Tibial artery (tissue), 4 donors: ENCODE measurements at regions not wholly inside any gene's neighbourhood (a gene's known extent, or its start where the extent isn't known, plus 50 kb on each side); places are given as distances from the start of the nearest gene placed in this dataset.
A peak's percentile ranks its signal among the peaks of the same experiment; 100 is the strongest.

Source experiments
- DNase-seq, 2 donors: peaks; one replicate each; pipeline ENCODE4 v3.0.0-alpha.2; 2019
- H3K27ac ChIP-seq, 2 donors: fragments of 200-600 bp; sonication (generic) in 1 of 2; 1 replicate in 1 of 2; 2 replicates in 1 of 2; pipeline ENCODE4 v1.5.1; 2018 to 2019; ENCODE audit warnings: mild to moderate bottlenecking in 1 of 2
- H3K27me3 ChIP-seq, 2 donors: fragments of 200-600 bp; sonication (generic) in 1 of 2; one replicate each; pipeline versions ENCODE4 v1.5.1 to v1.6.0; 2016 to 2019
- H3K36me3 ChIP-seq, 3 donors: fragments of 200-600 bp; sonication (generic) in 2 of 3; one replicate each; pipeline ENCODE4 v1.5.1; 2016 to 2019; ENCODE audit warnings: mild to moderate bottlenecking in 2 of 3
- H3K4me1 ChIP-seq, 4 donors: fragments of 200-600 bp; sonication (generic) in 2 of 4; 1 replicate in 3 of 4; 2 replicates in 1 of 4; pipeline ENCODE4 v1.5.1; 2016 to 2019
- H3K4me3 ChIP-seq, 2 donors: fragments of 200-600 bp; sonication (generic) in 1 of 2; 1 replicate in 1 of 2; 2 replicates in 1 of 2; pipeline ENCODE4 v1.5.1; 2018 to 2019; ENCODE audit warnings: mild to moderate bottlenecking in 2 of 2
- H3K9me3 ChIP-seq, 3 donors: fragments of 200-600 bp; sonication (generic) in 1 of 3; one replicate each; pipeline ENCODE4 v1.5.1; 2016 to 2019
- CTCF ChIP-seq, 2 experiments: fragments of 200-600 bp in 1 of 2; fragments of 450-650 bp in 1 of 2; IDR thresholded peaks; one replicate each; pipeline ENCODE4 v1.5.1; 2017 to 2019; ENCODE audit warnings: antibody characterized with exemption in 2 of 2, mild to moderate bottlenecking in 1 of 2, moderate library complexity in 1 of 2
- intact Hi-C: fragments of 100-400 bp; cut with DNase I; formaldehyde crosslinking; loops from one replicate; pipeline ENCODE4 v1.15.0; 2023; ENCODE audit warnings: low total_unique reads

GRCh38 chr7:1348823-1349335 lies 110.4 kb downstream of the MICALL2 start:
- Histone ChIP-seq H3K4me1 (no peaks in the 10 kb centered on the region), H3K27me3 (peaks cover 0 to 77% of the 10 kb centered on the region in 2 donors), H3K36me3 (no peaks in the 10 kb centered on the region), H3K4me3 (no peak overlapping the region), H3K9me3 (no peaks in the 10 kb centered on the region), H3K27ac (no peak overlapping the region)
- TF ChIP-seq CTCF (IDR thresholded peaks at IDR 0.05): no peak
- intact Hi-C loops: no loop called here
- no peak for DNase-seq

- intact Hi-C loops: no loop called here
- Histone ChIP-seq H3K4me1 (no peaks in the 10 kb centered on the region), H3K27me3 (peaks cover 0 to 82% of the 10 kb centered on the region in 2 donors), H3K36me3 (no peaks in the 10 kb centered on the region), H3K9me3 (no peaks in the 10 kb centered on the region), H3K27ac (no peak overlapping the region), H3K4me3 (no peak overlapping the region)
- DNase-seq: no peak
- TF ChIP-seq CTCF (IDR thresholded peaks at IDR 0.05): no peak
Measured at GRCh38 chr7:1349351-1349761, 109.9 kb downstream of the MICALL2 start.

- H3K36me3 ChIP-seq: no peaks in the 10 kb centered on the region
- no peaks in the 10 kb centered on the region for H3K9me3 ChIP-seq
- H3K4me1 ChIP-seq: no peaks in the 10 kb centered on the region
- no peak for DNase-seq
- no peak overlapping the region for H3K27ac ChIP-seq
- H3K27me3 ChIP-seq: peaks cover 0 to 86% of the 10 kb centered on the region in 2 donors
- no peak overlapping the region for H3K4me3 ChIP-seq
- no peak for TF ChIP-seq CTCF (IDR thresholded peaks at IDR 0.05)
- intact Hi-C loops: no loop called here
Measured at GRCh38 chr7:1351881-1352625, 107.2 kb downstream of the MICALL2 start.

- intact Hi-C loops: no loop called here
- H3K27me3 ChIP-seq: peaks cover 0 to 87% of the 10 kb centered on the region in 2 donors
- H3K4me3 ChIP-seq: no peak overlapping the region
- no peaks in the 10 kb centered on the region for H3K36me3 ChIP-seq
- no peak for DNase-seq
- H3K9me3 ChIP-seq: no peaks in the 10 kb centered on the region
- TF ChIP-seq CTCF (IDR thresholded peaks at IDR 0.05): no peak
- no peaks in the 10 kb centered on the region for H3K4me1 ChIP-seq
- H3K27ac ChIP-seq: no peak overlapping the region
Measured at GRCh38 chr7:1352656-1353271, 106.5 kb downstream of the MICALL2 start.

GRCh38 chr7:1354661-1355567 lies 104.4 kb downstream of the MICALL2 start:
- no peak overlapping the region for H3K27ac ChIP-seq
- TF ChIP-seq CTCF (IDR thresholded peaks at IDR 0.05): no peak
- H3K27me3 ChIP-seq: peaks cover 0 to 85% of the 10 kb centered on the region in 2 donors
- no peak overlapping the region for H3K4me3 ChIP-seq
- intact Hi-C loops: no loop called here
- H3K9me3 ChIP-seq: peaks cover 0 to 3% (median 2%) of the 10 kb centered on the region in 3 donors
- H3K36me3 ChIP-seq: no peaks in the 10 kb centered on the region
- H3K4me1 ChIP-seq: no peaks in the 10 kb centered on the region
- DNase-seq: peak in 1 of 2 donors; percentile 41
